Mucosa of stomach (tissue), 1 donor: ENCODE measurements at regions not wholly inside any gene's neighbourhood (a gene's known extent, or its start where the extent isn't known, plus 50 kb on each side); places are given as distances from the start of the nearest gene placed in this dataset.
"Not testable (repeated sequence)": the region's sequence is repeated elsewhere in the genome, so short reads cannot be mapped to it uniquely, and the experiment has no call there.

Experiments
- H3K27me3 ChIP-seq: one replicate; pipeline ENCODE4 v1.7.0; 2013; ENCODE audit warnings: mild to moderate bottlenecking, low read length; ENCODE audit not compliant: control insufficient read depth, insufficient read depth
- H3K36me3 ChIP-seq: one replicate; pipeline ENCODE4 v1.7.0; 2013; ENCODE audit warnings: low read length; ENCODE audit not compliant: control insufficient read depth, insufficient read depth
- H3K4me1 ChIP-seq: one replicate; pipeline ENCODE4 v1.7.0; 2013; ENCODE audit warnings: mild to moderate bottlenecking, low read length; ENCODE audit not compliant: control insufficient read depth, insufficient read depth
- H3K4me3 ChIP-seq: one replicate; pipeline ENCODE4 v1.7.0; 2013; ENCODE audit warnings: low read length
- H3K9ac ChIP-seq: one replicate; pipeline ENCODE4 v1.7.0; 2013; ENCODE audit warnings: mild to moderate bottlenecking, low read length, moderate library complexity
- H3K9me3 ChIP-seq: one replicate; pipeline ENCODE4 v1.7.0; 2013; ENCODE audit warnings: mild to moderate bottlenecking, low read length, moderate library complexity; ENCODE audit not compliant: control insufficient read depth
- donor health status: Pancreatic carcinoma.

DNA sequence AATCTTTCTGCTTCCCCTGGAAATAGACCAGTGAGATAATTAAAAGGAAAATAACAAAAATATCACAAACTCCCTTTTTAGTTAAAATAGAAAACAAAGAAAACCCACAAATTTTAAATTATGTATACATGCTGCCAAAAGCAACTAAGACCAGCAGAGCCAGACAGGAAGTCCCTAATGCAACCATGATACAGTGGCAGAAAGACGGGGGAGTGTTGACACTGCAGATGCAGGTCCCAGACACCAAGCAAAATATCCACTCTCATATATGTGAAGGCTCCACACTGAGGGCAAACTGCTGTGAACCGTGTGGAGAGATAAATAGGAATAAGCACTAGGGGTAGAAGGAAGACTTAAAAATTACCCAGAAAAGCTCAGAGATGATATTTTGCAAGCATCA lies 401.0 kb downstream of the BTG1 start:
- Histone ChIP-seq H3K27me3 (no peaks in the 10 kb centered on the region), H3K4me1 (no peaks in the 10 kb centered on the region), H3K9ac (no peak overlapping the region), H3K9me3 (no peaks in the 10 kb centered on the region), H3K4me3 (no peak overlapping the region), H3K36me3 (no peaks in the 10 kb centered on the region)

GRCh38 chr12:91743704-91744321 lies 401.8 kb downstream of the BTG1 start:
- H3K4me3 ChIP-seq: no peak overlapping the region

DNA sequence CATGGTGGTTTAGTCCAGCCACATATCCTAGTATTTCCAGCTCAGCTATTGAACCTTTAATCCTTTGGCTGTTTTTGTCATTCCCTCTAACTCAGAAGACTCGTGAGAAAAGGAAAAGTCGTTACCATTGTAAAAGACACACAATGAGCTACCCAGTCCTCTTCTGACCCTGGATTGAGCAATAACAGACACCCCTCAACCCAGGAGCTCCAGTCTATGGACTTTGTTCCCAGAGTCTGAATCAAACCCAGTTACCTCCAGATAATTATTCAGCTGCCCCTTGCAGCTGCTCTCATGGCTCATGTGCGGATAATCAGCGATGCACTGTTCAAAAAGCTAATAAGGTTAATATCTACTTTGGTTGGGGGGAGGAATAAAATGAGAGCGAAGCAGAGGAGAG lies 402.4 kb downstream of the BTG1 start:
- Histone ChIP-seq H3K4me3 (no peak overlapping the region), H3K27me3 (no peaks in the 10 kb centered on the region), H3K36me3 (no peaks in the 10 kb centered on the region), H3K9ac (no peak overlapping the region), H3K4me1 (no peaks in the 10 kb centered on the region), H3K9me3 (no peaks in the 10 kb centered on the region)

More at GRCh38 chr12:91743704-91744321, 401.8 kb downstream of the BTG1 start:
- Histone ChIP-seq H3K9me3 (no peaks in the 10 kb centered on the region), H3K4me1 (no peaks in the 10 kb centered on the region), H3K9ac (no peak overlapping the region), H3K36me3 (no peaks in the 10 kb centered on the region), H3K27me3 (no peaks in the 10 kb centered on the region)

DNA sequence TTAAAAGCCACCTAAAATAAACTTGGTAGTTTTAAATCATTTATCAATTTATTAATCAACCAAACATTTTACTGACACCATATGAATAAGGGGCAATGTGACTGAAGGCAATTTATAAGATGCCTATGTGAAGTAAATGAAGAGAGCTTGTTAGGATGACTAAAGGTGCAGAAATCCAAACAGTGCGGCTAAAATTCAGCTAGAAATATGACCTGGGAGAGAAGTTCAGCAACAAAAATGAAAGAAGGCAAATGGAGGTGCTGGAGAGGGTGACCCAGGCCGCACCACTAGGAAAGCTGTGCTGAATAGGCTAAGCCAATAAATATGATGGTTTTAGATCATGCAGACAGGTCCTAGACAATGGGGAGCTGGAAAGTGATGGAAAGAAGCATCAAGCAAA lies 403.7 kb downstream of the BTG1 start:
- Histone ChIP-seq H3K9me3 (no peaks in the 10 kb centered on the region), H3K4me1 (no peaks in the 10 kb centered on the region), H3K9ac (no peak overlapping the region), H3K27me3 (no peaks in the 10 kb centered on the region), H3K4me3 (no peak overlapping the region), H3K36me3 (no peaks in the 10 kb centered on the region)

DNA sequence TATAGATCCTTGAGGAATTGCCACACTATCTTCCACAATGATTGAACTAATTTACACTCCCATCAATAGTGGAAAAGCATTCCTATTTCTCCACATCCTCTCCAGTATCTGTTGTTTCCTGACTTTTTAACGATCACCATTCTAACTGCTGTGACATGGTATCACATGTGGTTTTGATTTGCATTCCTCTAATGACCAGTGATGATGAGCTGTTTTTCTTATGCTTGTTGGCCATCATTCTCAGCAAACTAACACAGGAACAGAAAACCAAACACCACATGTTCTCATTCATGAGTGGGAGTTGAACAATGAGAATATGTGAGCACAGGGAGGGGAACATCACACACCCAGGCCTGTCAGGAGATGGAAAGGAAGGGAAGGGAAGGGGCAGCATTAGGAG lies 411.8 kb downstream of the BTG1 start:
- not testable (repeated sequence) for H3K36me3 ChIP-seq, H3K27me3 ChIP-seq, H3K4me3 ChIP-seq, H3K4me1 ChIP-seq, H3K9me3 ChIP-seq, H3K9ac ChIP-seq

- no peaks in the 10 kb centered on the region for H3K4me1 ChIP-seq
- no peaks in the 10 kb centered on the region for H3K36me3 ChIP-seq
- no peaks in the 10 kb centered on the region for H3K9me3 ChIP-seq
- H3K4me3 ChIP-seq: no peak overlapping the region
- no peak overlapping the region for H3K9ac ChIP-seq
- H3K27me3 ChIP-seq: no peaks in the 10 kb centered on the region
These were observed 413.6 kb downstream of the BTG1 start for GRCh38 chr12:91732086-91732485.

DNA sequence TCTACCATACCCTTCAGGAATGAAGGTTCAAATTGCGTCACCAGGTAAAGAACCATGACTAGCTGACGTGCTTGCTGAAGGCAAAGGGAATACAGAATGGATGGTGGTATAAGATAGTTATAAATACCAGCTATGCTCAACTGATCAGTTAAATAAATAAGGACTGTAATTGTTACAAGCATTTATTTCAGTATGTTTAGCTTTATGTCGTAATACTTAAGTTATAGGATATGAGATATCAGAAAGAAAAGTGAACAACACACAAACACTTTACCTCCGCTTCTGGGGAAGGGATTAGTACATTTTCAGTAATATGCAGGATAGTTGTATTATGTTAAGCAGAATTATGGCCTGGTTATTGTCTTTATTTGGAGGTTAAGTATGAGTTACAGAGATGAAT lies 416.1 kb downstream of the BTG1 start:
- Histone ChIP-seq H3K36me3 (no peaks in the 10 kb centered on the region), H3K27me3 (no peaks in the 10 kb centered on the region), H3K4me1 (no peaks in the 10 kb centered on the region), H3K9ac (no peak overlapping the region), H3K9me3 (no peaks in the 10 kb centered on the region), H3K4me3 (no peak overlapping the region)

- no peaks in the 10 kb centered on the region for H3K27me3 ChIP-seq
- no peaks in the 10 kb centered on the region for H3K9me3 ChIP-seq
- H3K4me1 ChIP-seq: no peaks in the 10 kb centered on the region
- no peak overlapping the region for H3K9ac ChIP-seq
- no peak overlapping the region for H3K4me3 ChIP-seq
- H3K36me3 ChIP-seq: no peaks in the 10 kb centered on the region
These were observed 422.5 kb downstream of the BTG1 start for GRCh38 chr12:91723191-91723590.

GRCh38 chr12:91722072-91722471 lies 423.6 kb downstream of the BTG1 start:
- Histone ChIP-seq H3K9ac (no peak overlapping the region), H3K9me3 (no peaks in the 10 kb centered on the region), H3K4me1 (no peaks in the 10 kb centered on the region), H3K36me3 (no peaks in the 10 kb centered on the region), H3K4me3 (no peak overlapping the region), H3K27me3 (no peaks in the 10 kb centered on the region)

GRCh38 chr12:91721023-91721422 lies 424.6 kb downstream of the BTG1 start:
- Histone ChIP-seq H3K36me3 (no peaks in the 10 kb centered on the region), H3K9ac (no peak overlapping the region), H3K4me1 (no peaks in the 10 kb centered on the region), H3K4me3 (no peak overlapping the region), H3K27me3 (no peaks in the 10 kb centered on the region), H3K9me3 (no peaks in the 10 kb centered on the region)

DNA sequence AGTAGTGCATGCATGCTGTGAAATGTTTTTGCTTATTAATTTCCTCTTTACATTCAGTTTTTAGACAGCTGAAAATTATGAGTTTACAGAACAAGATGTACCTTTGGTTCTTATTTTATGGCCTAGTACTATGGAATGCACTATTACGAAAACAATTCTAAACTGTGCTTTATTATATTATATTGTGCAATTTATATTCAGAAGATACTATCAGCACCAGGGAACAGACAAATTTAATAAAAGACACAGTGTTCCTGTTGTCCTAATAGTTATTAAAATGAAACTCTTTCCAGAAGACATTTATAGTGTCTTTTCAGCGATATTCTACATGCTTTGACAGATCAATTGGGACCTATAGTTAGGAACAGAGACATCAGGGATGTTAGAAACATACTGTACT lies 427.3 kb downstream of the BTG1 start:
- Histone ChIP-seq H3K9me3 (no peaks in the 10 kb centered on the region), H3K4me1 (no peaks in the 10 kb centered on the region), H3K9ac (no peak overlapping the region), H3K27me3 (no peaks in the 10 kb centered on the region), H3K36me3 (no peaks in the 10 kb centered on the region), H3K4me3 (no peak overlapping the region)

DNA sequence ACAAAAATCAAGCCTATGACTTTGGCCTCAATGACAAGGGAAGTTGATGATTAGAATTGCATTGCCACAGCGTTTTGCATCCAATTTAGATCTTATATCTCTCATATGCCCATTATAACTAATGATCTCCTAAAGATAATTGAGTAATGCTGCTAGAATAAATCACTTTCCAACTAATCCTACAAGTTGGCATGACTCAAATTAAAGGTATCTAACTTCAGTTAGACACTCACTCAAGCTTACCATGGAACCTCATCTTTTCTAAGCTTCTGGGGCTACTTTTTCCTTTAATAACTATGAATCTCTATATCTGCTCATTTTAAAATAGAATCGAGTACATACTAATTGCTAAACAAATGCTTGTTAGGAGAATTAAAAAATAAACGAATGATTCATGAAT lies 427.8 kb downstream of the BTG1 start:
- H3K36me3 ChIP-seq: no peaks in the 10 kb centered on the region
- H3K9ac ChIP-seq: no peak overlapping the region
- H3K4me1 ChIP-seq: no peaks in the 10 kb centered on the region
- H3K4me3 ChIP-seq: no peak overlapping the region
- no peaks in the 10 kb centered on the region for H3K9me3 ChIP-seq
- no peaks in the 10 kb centered on the region for H3K27me3 ChIP-seq

GRCh38 chr12:91711925-91712324 lies 433.7 kb downstream of the BTG1 start:
- H3K4me1 ChIP-seq, H3K9ac ChIP-seq, H3K9me3 ChIP-seq, H3K4me3 ChIP-seq, H3K27me3 ChIP-seq, H3K36me3 ChIP-seq: not testable (repeated sequence)
